ENCODE measurements at regions not wholly inside any gene's neighbourhood (a gene's known extent, or its start where the extent isn't known, plus 50 kb on each side); places are given as distances from the start of the nearest gene placed in this dataset.

DNA sequence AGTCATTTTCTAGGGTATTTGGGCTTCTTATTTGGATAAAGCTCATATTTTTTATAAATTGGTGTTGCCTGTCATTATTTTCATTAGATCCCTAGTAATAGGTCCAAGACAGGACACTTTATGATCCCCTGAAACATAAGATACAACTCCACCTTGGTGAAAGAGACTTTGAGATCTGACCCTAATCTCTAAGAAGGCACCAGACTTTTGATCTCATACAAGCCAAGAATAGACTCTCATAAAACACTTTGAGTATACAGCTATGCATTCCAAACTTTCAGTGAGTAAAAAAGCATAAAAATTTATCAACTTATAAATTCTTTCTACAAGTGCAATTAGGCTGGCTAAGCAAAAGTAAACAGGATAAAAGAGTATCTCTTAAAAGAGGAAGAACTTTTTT, 451.2 kb downstream of the MN1 start:
- no peak for DNase-seq (ENCODE audit: extremely low read depth, low read depth, low spot score)

- DNase-seq (ENCODE audit: extremely low read depth, low read depth, low spot score), result no peak
Measured at GRCh38 chr22:27352426-27352825, 449.1 kb downstream of the MN1 start.

- no peak for DNase-seq (ENCODE audit: extremely low read depth, low read depth, low spot score)
Measured at GRCh38 chr22:27358096-27358870, 443.3 kb downstream of the MN1 start.

DNA sequence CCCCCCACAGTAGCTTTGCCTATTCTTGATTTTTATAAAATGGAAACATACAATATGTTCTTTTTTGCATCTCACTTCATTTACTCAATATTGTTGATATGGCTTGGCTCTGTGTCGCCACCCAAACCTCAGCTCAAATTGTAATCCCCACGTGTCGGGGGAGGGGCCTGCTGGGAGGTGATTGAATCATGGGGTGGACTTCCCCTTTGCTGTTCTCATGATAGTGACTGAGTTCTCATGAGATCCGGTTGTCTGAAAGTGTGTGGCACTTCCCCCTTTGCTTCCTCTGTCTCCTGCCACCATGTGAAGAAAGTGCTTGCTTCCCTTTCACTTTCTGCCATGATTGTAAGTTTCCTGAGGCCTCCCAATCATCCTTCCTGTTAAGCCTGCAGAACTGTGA, 431.3 kb downstream of the MN1 start:
- DNase-seq (ENCODE audit: extremely low read depth, low read depth, low spot score), result no peak

DNA sequence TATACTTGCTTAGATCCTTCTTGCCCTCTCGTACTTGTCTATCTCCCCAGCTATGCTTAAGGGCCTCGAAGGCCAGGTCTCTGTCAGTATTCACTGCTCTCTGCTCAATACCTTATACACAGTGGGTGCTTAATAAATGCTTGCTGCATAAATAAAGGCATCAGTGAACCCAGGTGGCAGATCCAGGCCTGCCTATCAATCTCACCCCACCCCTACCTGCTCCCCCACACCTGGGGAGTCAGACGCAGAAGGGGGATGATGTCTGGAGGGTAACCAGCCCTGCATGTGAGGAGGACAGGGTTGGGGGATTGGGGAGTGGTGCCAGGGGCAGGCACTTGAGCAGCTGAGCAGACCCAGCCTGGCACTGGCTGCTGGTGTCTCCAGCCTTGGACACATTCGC, 430.6 kb downstream of the MN1 start:
- no peak for DNase-seq (ENCODE audit: extremely low read depth, low read depth, low spot score)

GRCh38 chr22:27372364-27372763, 429.2 kb downstream of the MN1 start:
- no peak for DNase-seq (ENCODE audit: extremely low read depth, low read depth, low spot score)

GRCh38 chr22:27372969-27373670, 428.4 kb downstream of the MN1 start:
- DNase-seq (ENCODE audit: extremely low read depth, low read depth, low spot score), result no peak

- DNase-seq (ENCODE audit: extremely low read depth, low read depth, low spot score), result no peak
Measured at GRCh38 chr22:27377501-27378295, 423.9 kb downstream of the MN1 start.

GRCh38 chr22:27378311-27378800, 423.2 kb downstream of the MN1 start:
- DNase-seq (ENCODE audit: extremely low read depth, low read depth, low spot score), result no peak

- no peak for DNase-seq (ENCODE audit: extremely low read depth, low read depth, low spot score)
Measured at GRCh38 chr22:27378995-27379394, 422.6 kb downstream of the MN1 start.

- DNase-seq (ENCODE audit: extremely low read depth, low read depth, low spot score), result no peak
Measured at GRCh38 chr22:27380855-27381254, 420.7 kb downstream of the MN1 start.

- no peak for DNase-seq (ENCODE audit: extremely low read depth, low read depth, low spot score)
Measured at GRCh38 chr22:27381552-27381951, 420.0 kb downstream of the MN1 start.

DNA sequence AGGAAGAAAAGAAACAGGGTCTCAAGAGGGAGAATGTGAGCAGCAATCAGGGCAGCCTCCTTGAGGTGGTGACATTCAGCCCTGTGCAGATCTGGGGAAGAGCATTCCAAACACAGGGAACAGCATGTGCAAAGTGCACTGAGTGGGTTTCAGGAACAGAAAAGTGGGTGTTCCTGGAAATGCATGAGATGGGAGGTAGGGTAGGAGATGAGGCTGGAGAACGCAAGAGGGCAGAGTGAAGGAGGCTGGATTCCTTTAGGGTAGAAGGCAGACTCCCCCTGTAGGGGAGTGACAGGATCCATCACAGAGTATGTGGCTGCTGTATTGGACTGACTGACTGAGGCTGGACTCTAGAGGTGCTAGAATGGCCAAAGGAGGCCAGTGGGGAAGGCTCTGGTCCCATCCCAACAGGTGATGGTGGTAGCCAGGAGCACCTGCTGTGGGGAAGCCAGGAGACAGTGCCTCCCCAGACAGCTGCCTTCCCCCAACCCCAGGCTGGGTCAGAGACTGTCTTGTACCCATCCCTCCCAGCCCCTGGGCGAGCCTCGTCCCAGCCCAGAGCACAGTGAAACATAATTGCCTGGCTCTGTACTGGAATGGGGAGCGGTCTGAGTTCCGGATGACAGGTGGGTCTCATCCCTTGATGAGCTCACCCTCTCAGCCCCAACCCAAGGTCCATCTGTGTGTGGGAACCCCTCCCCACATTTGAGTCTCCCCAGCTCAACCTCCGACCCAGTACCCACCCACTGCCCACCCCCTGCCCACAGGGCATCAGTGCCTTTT, 419.4 kb downstream of the MN1 start:
- no peak for DNase-seq (ENCODE audit: extremely low read depth, low read depth, low spot score)

GRCh38 chr22:27382947-27383346, 418.6 kb downstream of the MN1 start:
- DNase-seq (ENCODE audit: extremely low read depth, low read depth, low spot score), result no peak

DNA sequence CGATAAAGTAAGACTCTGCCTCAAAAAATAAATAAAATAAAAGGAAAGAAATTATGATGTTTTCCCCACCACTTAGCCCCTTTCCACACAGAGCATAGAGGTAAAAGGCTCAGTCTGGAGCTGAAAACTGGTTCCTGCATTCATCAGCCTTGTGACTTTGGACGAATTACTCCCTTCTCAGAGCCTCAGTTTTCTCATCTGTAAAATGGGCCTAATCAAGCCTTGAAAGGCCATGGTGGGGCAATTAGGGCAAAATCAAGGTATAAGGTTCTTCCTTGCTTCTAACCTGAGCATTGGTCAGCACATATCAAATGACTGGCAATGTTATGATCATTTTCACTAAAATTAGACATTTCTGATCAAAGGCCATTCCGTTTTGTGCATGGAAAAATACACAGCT, 417.7 kb downstream of the MN1 start:
- DNase-seq (ENCODE audit: extremely low read depth, low read depth, low spot score), result no peak

- DNase-seq (ENCODE audit: extremely low read depth, low read depth, low spot score), result no peak
Measured at GRCh38 chr22:27385261-27385998, 416.1 kb downstream of the MN1 start.

DNA sequence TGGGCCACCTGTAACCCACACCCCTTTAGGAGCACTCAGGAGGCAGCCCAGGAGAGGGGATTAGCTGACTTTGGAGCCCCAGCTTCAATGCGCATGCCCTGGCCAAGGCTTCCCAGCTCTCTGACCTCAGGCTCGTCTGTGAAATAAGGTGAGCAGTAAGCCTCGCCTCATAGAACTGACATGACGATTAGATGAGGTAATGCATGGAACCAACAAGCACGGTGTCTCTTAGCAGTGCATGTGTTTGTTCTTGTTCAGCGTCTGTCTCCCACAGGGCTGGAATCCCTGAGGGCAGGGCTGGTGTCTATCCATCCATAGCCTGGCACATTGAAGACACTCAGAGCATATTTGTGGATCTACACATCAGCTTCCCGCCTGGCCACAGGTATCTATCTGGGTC, 415.4 kb downstream of the MN1 start:
- DNase-seq (ENCODE audit: extremely low read depth, low read depth, low spot score), result no peak

DNA sequence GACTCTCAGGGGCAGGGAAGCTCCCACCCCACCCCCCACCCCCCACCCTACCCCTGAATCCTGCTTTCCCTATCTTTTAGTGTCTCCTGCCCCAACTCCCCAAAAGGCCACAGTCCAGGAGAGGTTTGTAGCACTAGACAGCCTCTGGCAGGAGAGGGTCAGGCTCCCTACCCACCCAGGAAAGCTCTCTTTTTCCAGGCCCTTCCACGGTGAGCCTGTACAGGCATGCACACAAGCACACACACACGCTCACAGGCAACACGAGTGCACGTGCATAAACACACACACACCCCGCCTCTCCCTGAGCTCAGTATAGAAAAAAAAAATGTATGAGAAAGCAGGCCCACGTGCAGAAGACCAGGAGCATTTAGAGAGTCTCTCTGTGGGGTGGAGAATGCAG, 414.0 kb downstream of the MN1 start:
- DNase-seq (ENCODE audit: extremely low read depth, low read depth, low spot score), result no peak

- no peak for DNase-seq (ENCODE audit: extremely low read depth, low read depth, low spot score)
Measured at GRCh38 chr22:27388090-27388600, 413.4 kb downstream of the MN1 start.

DNA sequence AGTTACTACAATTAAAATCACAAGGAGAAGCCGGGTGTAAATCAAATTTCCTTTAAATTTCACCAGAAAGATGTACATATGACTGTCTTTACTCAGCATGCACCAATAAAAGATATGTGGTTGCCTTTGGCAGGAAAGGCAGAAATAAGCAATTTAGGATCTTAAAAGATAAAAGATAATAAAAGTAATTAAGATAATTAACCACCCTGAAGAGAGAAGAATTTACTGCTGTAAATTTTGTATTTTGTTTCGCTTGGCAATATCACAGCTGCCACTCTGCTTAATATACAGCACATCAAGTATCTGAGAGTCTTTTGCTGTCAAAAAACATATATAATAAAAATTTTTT, 411.9 kb downstream of the MN1 start:
- DNase-seq (ENCODE audit: extremely low read depth, low read depth, low spot score), result no peak

Measured in glomerular endothelial cell (primary cell).